GM18951 (cell line): ENCODE measurements at regions not wholly inside any gene's neighbourhood (a gene's known extent, or its start where the extent isn't known, plus 50 kb on each side); places are given as distances from the start of the nearest gene placed in this dataset.
"Not testable (repeated sequence)": the region's sequence is repeated elsewhere in the genome, so short reads cannot be mapped to it uniquely, and the experiment has no call there.

ENCODE experiments used
- POLR2A ChIP-seq: IDR thresholded peaks from 4 replicates; pipeline ENCODE4 v1.6.1; 2011; ENCODE audit warnings: mild to moderate bottlenecking; ENCODE audit not compliant: insufficient read length, insufficient read depth; ENCODE audit errors: extremely low read depth
- in situ Hi-C: fragments of 300-500 bp; cut with MboI; formaldehyde crosslinking; loops from one replicate; pipeline ENCODE4 v1.12.0; 2022; ENCODE audit warnings: low sequenced_read_pairs, mixed read lengths, inconsistent platforms; ENCODE audit not compliant: unreplicated experiment

GRCh38 chr1:90820745-90821144 lies 103.6 kb upstream of the BARHL2 start:
- TF ChIP-seq POLR2A, result no peak
- in situ Hi-C loops, result no loop called here

DNA sequence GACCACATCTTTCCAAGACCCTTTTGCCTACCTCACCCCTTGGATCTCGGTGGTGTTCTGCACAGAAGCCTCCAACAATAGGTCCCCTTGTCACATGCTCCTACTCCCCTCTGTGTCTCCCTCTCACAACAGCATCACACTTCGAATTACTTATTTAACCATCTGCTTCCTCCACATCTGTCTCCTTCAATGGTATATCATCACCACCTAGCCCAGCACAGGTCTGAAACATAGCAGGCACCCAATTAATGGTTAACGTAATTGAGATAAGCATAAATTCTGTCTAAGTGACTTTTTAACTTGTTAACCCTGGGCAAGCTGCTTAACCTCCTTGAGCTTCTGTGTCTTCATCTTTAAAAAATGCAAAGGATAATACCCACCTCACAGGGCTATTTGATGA lies 100.3 kb upstream of the BARHL2 start:
- in situ Hi-C loops, result no loop called here

GRCh38 chr1:90812237-90812636 lies 95.1 kb upstream of the BARHL2 start:
- in situ Hi-C loops, result not testable (repeated sequence)

More for the DNA sequence above, 100.3 kb upstream of the BARHL2 start:
- TF ChIP-seq POLR2A, result no peak

GRCh38 chr1:90811444-90811950 lies 94.4 kb upstream of the BARHL2 start:
- in situ Hi-C loops, result not testable (repeated sequence)

DNA sequence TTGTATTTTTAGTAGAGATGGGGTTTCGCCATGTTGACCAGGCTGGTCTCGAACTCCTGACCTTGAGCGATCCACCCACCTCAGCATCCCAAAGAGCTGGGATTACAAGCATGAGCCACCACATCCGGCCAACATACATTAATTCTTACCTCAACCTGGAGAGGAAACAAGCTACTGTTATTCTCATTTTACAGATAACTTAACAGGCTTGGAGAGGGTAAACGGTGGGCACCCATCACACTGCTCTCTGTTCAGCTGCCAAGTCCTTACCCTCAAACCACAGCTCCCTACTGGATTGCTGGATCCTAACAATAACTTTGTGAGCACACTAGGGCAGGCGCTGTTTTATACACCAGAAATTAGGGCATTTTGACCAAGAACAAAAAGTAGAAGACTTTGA lies 93.6 kb upstream of the BARHL2 start:
- in situ Hi-C loops, result no loop called here
- no peak for TF ChIP-seq POLR2A

- in situ Hi-C loops, result no loop called here
- no peak for TF ChIP-seq POLR2A
Measured at GRCh38 chr1:90809996-90810395, 92.9 kb upstream of the BARHL2 start.

GRCh38 chr1:90809093-90809492 lies 92.0 kb upstream of the BARHL2 start:
- TF ChIP-seq POLR2A, result no peak
- in situ Hi-C loops, result no loop called here

DNA sequence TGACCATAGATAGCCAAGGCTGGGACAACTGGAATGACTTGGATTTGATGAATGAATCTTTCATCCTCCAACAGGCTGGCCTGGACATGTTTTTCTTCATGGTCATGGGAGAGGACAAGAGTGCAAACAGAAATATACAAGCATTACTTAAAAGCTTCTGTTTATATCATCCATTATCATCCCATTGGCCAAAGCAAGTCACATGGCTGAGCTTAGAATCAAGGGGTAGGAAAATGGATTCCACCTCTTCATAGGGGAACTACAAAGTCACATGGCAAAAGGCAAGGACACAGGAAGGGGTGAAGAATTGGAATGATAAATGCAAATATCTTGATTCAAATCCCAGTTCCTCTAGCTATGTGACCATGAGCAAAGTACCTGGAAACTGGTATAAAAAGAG lies 90.2 kb upstream of the BARHL2 start:
- in situ Hi-C loops, result no loop called here
- TF ChIP-seq POLR2A, result no peak

DNA sequence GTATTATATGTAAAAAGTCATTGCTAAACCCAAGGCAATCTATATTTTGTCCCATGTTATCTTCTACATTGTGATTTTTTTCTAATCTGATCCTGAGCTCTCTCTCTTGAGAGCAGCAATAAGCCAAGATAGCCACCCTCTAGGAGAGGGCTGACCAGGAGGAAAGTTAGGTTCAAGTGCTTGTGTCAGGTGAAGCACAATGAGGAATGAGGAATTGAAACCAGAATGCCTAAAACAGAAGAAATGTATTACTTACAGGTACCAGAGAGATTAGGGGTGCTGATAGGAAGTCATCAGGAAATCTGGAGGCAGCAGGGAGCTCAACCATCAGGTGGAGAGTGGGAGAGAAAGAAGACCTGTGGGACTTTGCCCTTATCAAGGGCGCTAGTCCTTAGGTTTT lies 85.5 kb upstream of the BARHL2 start:
- in situ Hi-C loops, result no loop called here
- TF ChIP-seq POLR2A, result no peak

GRCh38 chr1:90800012-90800717 lies 83.1 kb upstream of the BARHL2 start:
- TF ChIP-seq POLR2A, result no peak
- in situ Hi-C loops, result no loop called here

DNA sequence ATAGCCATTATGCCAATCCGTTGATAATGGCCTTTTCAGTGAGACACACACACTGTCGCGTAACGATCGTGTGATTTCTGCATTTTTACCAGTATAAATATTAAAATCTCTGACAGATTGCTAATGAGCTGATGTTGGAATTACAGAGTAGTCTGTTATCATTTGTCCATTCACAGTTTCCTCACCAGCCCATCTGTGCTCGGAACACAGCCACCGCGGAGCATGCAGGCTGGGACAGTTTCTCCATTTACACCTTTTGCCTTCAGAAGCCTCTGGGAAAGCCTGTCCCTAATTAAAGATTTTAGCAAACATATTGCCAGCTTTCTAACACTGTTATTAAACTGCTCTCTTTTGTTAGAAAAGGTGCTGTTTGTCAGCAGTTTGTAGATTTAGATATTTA lies 82.2 kb upstream of the BARHL2 start:
- in situ Hi-C loops, result no loop called here
- TF ChIP-seq POLR2A, result no peak

- in situ Hi-C loops, result no loop called here
- TF ChIP-seq POLR2A, result no peak
Measured at GRCh38 chr1:90798883-90799282, 81.8 kb upstream of the BARHL2 start.

- in situ Hi-C loops, result no loop called here
- TF ChIP-seq POLR2A, result no peak
Measured at GRCh38 chr1:90798344-90798743, 81.2 kb upstream of the BARHL2 start.

- in situ Hi-C loops, result no loop called here
- no peak for TF ChIP-seq POLR2A
Measured at GRCh38 chr1:90795431-90795830, 78.3 kb upstream of the BARHL2 start.

DNA sequence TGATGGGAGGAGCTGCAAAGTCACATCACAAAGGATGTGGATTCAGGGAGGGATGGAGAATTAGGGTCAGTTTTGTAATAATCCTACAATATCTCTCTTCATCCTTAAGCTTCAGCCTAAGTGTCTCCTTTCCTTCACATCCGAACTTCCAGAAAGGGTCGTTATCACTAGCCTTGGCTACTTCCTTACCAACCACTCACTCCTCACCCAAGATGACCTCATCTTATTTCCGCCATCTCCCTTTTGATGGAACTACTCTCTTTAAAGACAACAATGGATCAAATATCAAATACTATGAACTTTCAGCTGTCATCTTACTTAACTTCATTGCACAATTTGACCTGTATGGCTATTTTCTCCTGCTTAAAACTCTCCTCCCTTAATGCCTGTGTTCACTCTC lies 69.6 kb upstream of the BARHL2 start:
- no peak for TF ChIP-seq POLR2A
- in situ Hi-C loops, result no loop called here

DNA sequence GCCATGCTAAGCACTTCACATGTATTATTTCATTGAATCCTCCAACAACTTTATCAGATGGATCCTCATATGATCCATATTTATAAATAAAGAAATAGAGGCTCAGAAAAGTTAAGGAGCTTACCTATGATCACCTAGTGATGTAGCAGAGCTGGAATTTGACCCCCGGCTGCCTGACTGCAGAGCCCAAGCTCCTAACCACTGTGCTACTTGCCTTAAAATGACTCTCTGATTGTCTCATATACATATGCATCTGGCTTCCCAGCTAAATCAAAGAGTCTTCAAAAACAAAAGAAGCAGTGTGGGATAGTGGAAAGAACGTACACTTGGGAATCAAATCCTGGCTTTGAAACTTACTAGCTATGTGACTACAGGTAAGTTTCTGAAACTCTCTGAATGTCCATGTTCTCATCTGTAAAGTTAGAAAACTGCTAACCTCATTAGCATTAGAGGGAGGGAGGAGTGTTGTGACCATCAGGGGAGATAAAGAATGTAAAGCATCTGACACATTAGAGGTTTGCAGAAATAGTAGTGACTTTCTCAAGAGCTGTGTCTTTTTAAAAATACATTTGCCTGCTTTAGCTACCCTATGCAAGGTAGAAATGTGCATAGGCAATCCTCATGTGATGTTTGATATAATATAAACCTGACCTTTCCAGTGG lies 67.2 kb upstream of the BARHL2 start:
- in situ Hi-C loops, result no loop called here
- TF ChIP-seq POLR2A, result no peak
